Keratinocyte (primary cell): ENCODE measurements at regions not wholly inside any gene's neighbourhood (a gene's known extent, or its start where the extent isn't known, plus 50 kb on each side); places are given as distances from the start of the nearest gene placed in this dataset.

Experiments
- DNase-seq: peaks from one replicate; pipeline ENCODE4 v3.0.0-alpha.2; 2011; ENCODE audit warnings: low read depth, missing footprints, low spot score
- FAIRE-seq: peaks from 2 replicates; lab custom pipeline; 2011; peaks lifted over from hg19 to GRCh38; lab: Jason Lieb, UNC
- H2AFZ ChIP-seq: 2 replicates; pipeline ENCODE4 v1.6.0; 2012; ENCODE audit warnings: low read length, control low read depth, inconsistent platforms; ENCODE audit not compliant: control insufficient read depth
- H3K27ac ChIP-seq: 2 replicates; pipeline ENCODE4 v1.5.1; 2011; ENCODE audit warnings: low read length; ENCODE audit not compliant: control insufficient read depth, insufficient read depth
- H3K27me3 ChIP-seq: 3 replicates; pipeline ENCODE4 v1.6.0; 2011; ENCODE audit warnings: low read length; ENCODE audit not compliant: control insufficient read depth, insufficient read depth; ENCODE audit errors: extremely low read depth
- H3K36me3 ChIP-seq, 2 experiments: 2 replicates in 1 of 2; 3 replicates in 1 of 2; pipeline ENCODE4 v1.5.1; 2011; ENCODE audit warnings: low read length in 2 of 2, mild to moderate bottlenecking in 1 of 2; ENCODE audit not compliant: control insufficient read depth in 2 of 2, insufficient read depth in 2 of 2; ENCODE audit errors: extremely low read depth in 1 of 2
- H3K4me1 ChIP-seq: 3 replicates; pipeline ENCODE4 v1.5.1; 2011; ENCODE audit warnings: low read length; ENCODE audit not compliant: control insufficient read depth, insufficient read depth; ENCODE audit errors: extremely low read depth
- H3K4me2 ChIP-seq: 3 replicates; pipeline ENCODE4 v1.6.0; 2011; ENCODE audit warnings: low read depth, low read length; ENCODE audit not compliant: control insufficient read depth, insufficient read depth; ENCODE audit errors: extremely low read depth
- H3K4me3 ChIP-seq, 3 experiments: fragments of 200-600 bp in 1 of 3; sonication (generic) in 1 of 3; 2 replicates in 2 of 3; 3 replicates in 1 of 3; pipeline ENCODE4 v1.5.1; 2011 to 2016; ENCODE audit warnings: low read length in 3 of 3, mild to moderate bottlenecking in 3 of 3, control low read depth in 2 of 3, inconsistent platforms in 1 of 3, low read depth in 1 of 3, mixed read lengths in 1 of 3, mixed run types in 1 of 3, moderate library complexity in 1 of 3; ENCODE audit not compliant: control insufficient read depth in 2 of 3, insufficient read depth in 2 of 3; ENCODE audit errors: extremely low read depth in 1 of 3
- H3K79me2 ChIP-seq: 2 replicates; pipeline ENCODE4 v1.6.0; 2012; ENCODE audit warnings: low read length; ENCODE audit not compliant: control insufficient read depth, insufficient read depth
- H3K9ac ChIP-seq: 3 replicates; pipeline ENCODE4 v1.6.0; 2011; ENCODE audit warnings: low read length; ENCODE audit not compliant: control insufficient read depth, insufficient read depth; ENCODE audit errors: extremely low read depth
- H3K9me1 ChIP-seq: 3 replicates; pipeline ENCODE4 v1.6.0; 2011; ENCODE audit warnings: low read length; ENCODE audit not compliant: control insufficient read depth, insufficient read depth; ENCODE audit errors: extremely low read depth
- H3K9me3 ChIP-seq: 2 replicates; pipeline ENCODE4 v1.5.1; 2012; ENCODE audit warnings: low read depth, low read length; ENCODE audit not compliant: control insufficient read depth
- H4K20me1 ChIP-seq: 3 replicates; pipeline ENCODE4 v1.6.0; 2011; ENCODE audit warnings: low read length; ENCODE audit not compliant: control insufficient read depth, insufficient read depth; ENCODE audit errors: extremely low read depth
- CTCF ChIP-seq, 3 experiments: IDR thresholded peaks in 1 of 3; conservative IDR thresholded peaks in 1 of 3; optimal IDR thresholded peaks in 1 of 3; 2 replicates in 2 of 3; 3 replicates in 1 of 3; pipeline versions ENCODE3 to v1.5.1; 2011; ENCODE audit warnings: low read length in 3 of 3, mild to moderate bottlenecking in 3 of 3, moderate library complexity in 2 of 3, control low read depth in 1 of 3, inconsistent platforms in 1 of 3; ENCODE audit not compliant: insufficient read depth in 2 of 3; ENCODE audit errors: extremely low read depth in 1 of 3
- EZH2 ChIP-seq: IDR thresholded peaks from one replicate; pipeline ENCODE4 v1.6.1; 2012; ENCODE audit warnings: inconsistent platforms, mild to moderate bottlenecking, low read length, moderate library complexity
- dilution Hi-C: fragments of 300-500 bp; cut with MboI; formaldehyde crosslinking; loops from one replicate; pipeline ENCODE4 v1.7.0; 2020; ENCODE audit warnings: low sequenced_read_pairs; ENCODE audit not compliant: extremely low pct_ligation_motif_present

GRCh38 chr5:125396462-125396861, 650.0 kb upstream of the ZNF608 start:
- no peaks in the 10 kb centered on the region for H3K27me3 ChIP-seq
- dilution Hi-C loops: no loop called here

GRCh38 chr5:125398466-125398865, 652.0 kb upstream of the ZNF608 start:
- peaks cover 16% of the 10 kb centered on the region for H3K4me1 ChIP-seq
- H3K27ac ChIP-seq: no peak overlapping the region
- H3K4me3 ChIP-seq: no peak overlapping the region
- no peaks in the 10 kb centered on the region for H3K27me3 ChIP-seq
- dilution Hi-C loops: no loop called here
- no peaks in the 10 kb centered on the region for H3K79me2 ChIP-seq
- TF ChIP-seq CTCF (optimal IDR thresholded peaks at IDR 0.05 in 1 of 3, IDR thresholded peaks at IDR 0.05 in 1 of 3, conservative IDR thresholded peaks at IDR 0.05 in 1 of 3; ENCODE audit: extremely low read depth in 1 of 3, insufficient read depth in 2 of 3, low read length in 3 of 3): no peak
- no peak for TF ChIP-seq EZH2
- no peaks in the 10 kb centered on the region for H3K9me3 ChIP-seq
- FAIRE-seq (no peak), DNase-seq (no peak)
- H4K20me1 ChIP-seq: no peaks in the 10 kb centered on the region
- H3K36me3 ChIP-seq: no peaks in the 10 kb centered on the region
- H3K9ac ChIP-seq: no peak overlapping the region
- H3K9me1 ChIP-seq: no peaks in the 10 kb centered on the region
- H2AFZ ChIP-seq: no peak overlapping the region
- no peak overlapping the region for H3K4me2 ChIP-seq

More at GRCh38 chr5:125396462-125396861, 650.0 kb upstream of the ZNF608 start:
- H3K36me3 ChIP-seq: no peaks in the 10 kb centered on the region
- H4K20me1 ChIP-seq: no peaks in the 10 kb centered on the region
- FAIRE-seq (no peak), DNase-seq (no peak)
- H3K27ac ChIP-seq: no peak overlapping the region
- H3K9me1 ChIP-seq: no peaks in the 10 kb centered on the region
- no peak overlapping the region for H3K4me2 ChIP-seq
- H3K79me2 ChIP-seq: no peaks in the 10 kb centered on the region
- H3K4me3 ChIP-seq: no peak overlapping the region
- no peak for TF ChIP-seq CTCF (optimal IDR thresholded peaks at IDR 0.05 in 1 of 3, IDR thresholded peaks at IDR 0.05 in 1 of 3, conservative IDR thresholded peaks at IDR 0.05 in 1 of 3; ENCODE audit: extremely low read depth in 1 of 3, insufficient read depth in 2 of 3, low read length in 3 of 3)
- TF ChIP-seq EZH2: no peak
- H3K9me3 ChIP-seq: no peaks in the 10 kb centered on the region
- H3K4me1 ChIP-seq: peaks cover 16% of the 10 kb centered on the region
- H3K9ac ChIP-seq: no peak overlapping the region
- H2AFZ ChIP-seq: no peak overlapping the region
